H1 (cell line): ENCODE measurements at regions not wholly inside any gene's neighbourhood (a gene's known extent, or its start where the extent isn't known, plus 50 kb on each side); places are given as distances from the start of the nearest gene placed in this dataset.

Experiments
- ATF2 ChIP-seq: IDR thresholded peaks from 2 replicates; pipeline ENCODE4 v1.6.1; 2012; ENCODE audit warnings: low read length, inconsistent platforms
- E2F6 ChIP-seq: IDR thresholded peaks from 2 replicates; pipeline ENCODE4 v1.6.1; 2012; ENCODE audit warnings: inconsistent platforms
- POLR2AphosphoS5 ChIP-seq: IDR thresholded peaks from 2 replicates; pipeline ENCODE4 v1.6.1; 2011; ENCODE audit warnings: low read depth, low read length

- TF ChIP-seq E2F6 (no peak), ATF2 (no peak), POLR2AphosphoS5 (no peak)
Observed at GRCh38 chr19:28199323-28199722, 1013.6 kb downstream of the UQCRFS1 start (continued).
